Kidney epithelial cell (primary cell): ENCODE measurements at regions not wholly inside any gene's neighbourhood (a gene's known extent, or its start where the extent isn't known, plus 50 kb on each side); places are given as distances from the start of the nearest gene placed in this dataset.

ENCODE experiments used
- DNase-seq: peaks from one replicate; pipeline ENCODE4 v3.0.0-alpha.2; 2010; ENCODE audit warnings: low read depth
- H3K27me3 ChIP-seq: 2 replicates; pipeline ENCODE4 v1.6.0; 2011; ENCODE audit warnings: low read length; ENCODE audit not compliant: control insufficient read depth, insufficient read depth
- H3K36me3 ChIP-seq: 2 replicates; pipeline ENCODE4 v1.5.1; 2011; ENCODE audit warnings: low read length; ENCODE audit not compliant: control insufficient read depth, insufficient read depth
- H3K4me3 ChIP-seq: 2 replicates; pipeline ENCODE4 v1.5.1; 2011; ENCODE audit warnings: low read depth, mild to moderate bottlenecking, control low read depth, low read length
- TF ChIP-seq, protein P1 (sequence below): IDR thresholded peaks from 2 replicates; pipeline ENCODE4 v1.5.1; 2011; ENCODE audit warnings: mild to moderate bottlenecking, moderate library complexity, low read length, control low read depth, inconsistent platforms; ENCODE audit not compliant: insufficient read depth, poor library complexity, severe bottlenecking

DNA sequence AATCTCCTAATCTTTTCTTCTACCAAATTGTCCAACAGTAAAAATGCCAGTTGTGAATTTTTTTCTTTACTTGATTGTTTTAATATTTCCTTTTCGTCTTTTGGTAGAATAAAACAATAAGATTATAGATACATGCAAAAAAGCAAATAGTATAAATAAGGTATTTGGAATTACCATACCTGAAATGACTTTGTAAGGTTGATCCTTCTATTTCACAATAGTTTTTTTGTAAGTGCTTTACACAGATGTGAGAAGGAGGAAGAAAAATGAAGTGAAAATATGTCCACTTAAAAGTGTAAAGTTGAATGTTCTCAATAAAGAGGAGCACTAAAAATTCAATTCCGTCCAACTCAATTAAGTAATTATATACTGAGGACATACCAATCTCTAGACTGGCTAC lies 457.6 kb downstream of the UTRN start:
- Histone ChIP-seq H3K4me3 (no peak overlapping the region), H3K36me3 (no peaks in the 10 kb centered on the region), H3K27me3 (no peaks in the 10 kb centered on the region)
- no peak for DNase-seq
- TF ChIP-seq, protein P1, sequence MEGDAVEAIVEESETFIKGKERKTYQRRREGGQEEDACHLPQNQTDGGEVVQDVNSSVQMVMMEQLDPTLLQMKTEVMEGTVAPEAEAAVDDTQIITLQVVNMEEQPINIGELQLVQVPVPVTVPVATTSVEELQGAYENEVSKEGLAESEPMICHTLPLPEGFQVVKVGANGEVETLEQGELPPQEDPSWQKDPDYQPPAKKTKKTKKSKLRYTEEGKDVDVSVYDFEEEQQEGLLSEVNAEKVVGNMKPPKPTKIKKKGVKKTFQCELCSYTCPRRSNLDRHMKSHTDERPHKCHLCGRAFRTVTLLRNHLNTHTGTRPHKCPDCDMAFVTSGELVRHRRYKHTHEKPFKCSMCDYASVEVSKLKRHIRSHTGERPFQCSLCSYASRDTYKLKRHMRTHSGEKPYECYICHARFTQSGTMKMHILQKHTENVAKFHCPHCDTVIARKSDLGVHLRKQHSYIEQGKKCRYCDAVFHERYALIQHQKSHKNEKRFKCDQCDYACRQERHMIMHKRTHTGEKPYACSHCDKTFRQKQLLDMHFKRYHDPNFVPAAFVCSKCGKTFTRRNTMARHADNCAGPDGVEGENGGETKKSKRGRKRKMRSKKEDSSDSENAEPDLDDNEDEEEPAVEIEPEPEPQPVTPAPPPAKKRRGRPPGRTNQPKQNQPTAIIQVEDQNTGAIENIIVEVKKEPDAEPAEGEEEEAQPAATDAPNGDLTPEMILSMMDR, result no peak

DNA sequence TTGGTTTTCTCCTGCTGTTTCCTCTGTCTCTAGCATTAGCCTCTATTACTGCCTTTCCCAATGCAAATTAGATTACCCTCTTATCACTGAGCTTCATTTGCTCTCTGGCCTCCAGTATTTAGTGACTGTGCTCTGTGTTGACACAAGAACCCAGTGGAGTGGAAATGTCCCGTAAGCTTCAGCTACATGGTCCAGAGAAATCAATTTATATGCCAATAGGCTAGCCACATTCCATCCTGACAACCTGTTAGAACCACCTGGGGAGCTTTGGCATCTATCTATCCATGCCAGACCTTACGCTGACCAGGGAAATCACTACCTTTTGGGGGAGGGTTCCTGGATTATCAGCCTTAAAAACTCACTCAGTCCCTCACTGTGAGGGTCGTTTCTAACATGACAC lies 459.6 kb downstream of the UTRN start:
- TF ChIP-seq, protein P1, result no peak
- no peak overlapping the region for H3K4me3 ChIP-seq
- DNase-seq, result no peak
- H3K27me3 ChIP-seq, result no peaks in the 10 kb centered on the region
- no peaks in the 10 kb centered on the region for H3K36me3 ChIP-seq

DNA sequence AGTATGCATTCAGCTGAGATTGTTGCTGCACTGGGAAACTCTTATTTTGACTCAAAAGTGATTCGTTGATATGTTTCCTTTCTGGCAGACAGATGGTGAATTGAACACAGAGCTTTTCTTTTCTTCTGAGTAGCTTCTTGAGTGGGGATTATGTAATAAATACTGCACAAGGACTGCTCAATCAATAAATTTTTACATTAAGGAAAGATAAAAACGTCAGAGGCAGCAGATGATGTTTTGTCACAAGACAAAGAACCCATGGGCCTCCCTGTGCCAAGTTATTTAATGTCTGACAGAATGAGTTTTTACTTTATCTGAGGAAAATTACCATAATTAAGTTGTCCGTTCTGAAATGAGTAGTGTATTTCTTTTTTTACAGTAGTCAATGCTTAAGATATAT lies 460.3 kb downstream of the UTRN start:
- Histone ChIP-seq H3K4me3 (no peak overlapping the region), H3K36me3 (no peaks in the 10 kb centered on the region), H3K27me3 (no peaks in the 10 kb centered on the region)
- TF ChIP-seq, protein P1, result no peak
- DNase-seq, result no peak

DNA sequence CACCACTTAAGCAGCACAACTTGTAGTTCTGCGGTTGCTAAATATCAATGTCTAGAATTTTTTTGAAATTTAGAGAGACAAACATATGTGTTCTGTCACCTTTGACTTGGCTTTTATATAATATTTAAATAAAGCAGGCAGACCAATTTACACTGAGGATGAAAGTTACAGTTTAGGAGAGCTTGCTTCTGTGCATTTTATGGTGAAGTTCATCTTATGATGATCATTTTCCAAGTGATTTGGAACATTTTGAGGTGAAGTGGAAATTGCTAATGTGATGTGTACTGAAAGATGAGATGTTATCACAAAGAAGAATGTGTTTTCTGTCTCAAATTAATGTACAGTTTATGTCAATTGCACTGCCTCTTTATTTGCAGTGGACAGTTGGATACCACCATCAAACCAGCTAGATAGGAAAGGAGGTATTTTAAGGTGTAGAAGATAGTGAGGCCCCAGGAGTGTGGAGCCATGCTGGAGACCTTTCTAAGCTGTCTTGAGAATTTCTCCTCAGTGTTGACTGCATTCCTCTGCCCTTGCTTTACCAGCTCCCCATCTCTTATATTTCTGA lies 461.9 kb downstream of the UTRN start:
- no peak for DNase-seq
- Histone ChIP-seq H3K27me3 (no peaks in the 10 kb centered on the region), H3K36me3 (no peaks in the 10 kb centered on the region), H3K4me3 (no peak overlapping the region)
- TF ChIP-seq, protein P1, result no peak

DNA sequence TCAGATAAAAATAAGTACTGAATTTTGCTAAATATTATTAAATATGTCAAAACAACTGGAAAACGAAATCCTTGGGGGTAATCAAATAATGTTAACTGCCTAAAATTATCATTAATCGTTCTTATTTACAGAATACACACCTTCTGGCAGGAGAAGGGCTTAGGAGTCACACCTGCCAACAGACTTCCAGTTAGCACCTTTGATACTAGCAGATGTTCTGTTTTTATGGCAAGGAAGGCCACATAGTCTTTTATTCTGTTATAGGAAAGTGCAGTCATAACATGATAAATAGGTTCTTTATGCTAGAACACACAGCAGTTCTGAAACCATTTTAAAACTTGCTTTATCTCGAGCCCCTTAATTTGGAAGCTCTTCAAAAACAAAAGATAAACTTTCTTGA lies 464.1 kb downstream of the UTRN start:
- Histone ChIP-seq H3K36me3 (no peaks in the 10 kb centered on the region), H3K4me3 (no peak overlapping the region), H3K27me3 (no peaks in the 10 kb centered on the region)
- no peak for DNase-seq
- TF ChIP-seq, protein P1, result no peak

DNA sequence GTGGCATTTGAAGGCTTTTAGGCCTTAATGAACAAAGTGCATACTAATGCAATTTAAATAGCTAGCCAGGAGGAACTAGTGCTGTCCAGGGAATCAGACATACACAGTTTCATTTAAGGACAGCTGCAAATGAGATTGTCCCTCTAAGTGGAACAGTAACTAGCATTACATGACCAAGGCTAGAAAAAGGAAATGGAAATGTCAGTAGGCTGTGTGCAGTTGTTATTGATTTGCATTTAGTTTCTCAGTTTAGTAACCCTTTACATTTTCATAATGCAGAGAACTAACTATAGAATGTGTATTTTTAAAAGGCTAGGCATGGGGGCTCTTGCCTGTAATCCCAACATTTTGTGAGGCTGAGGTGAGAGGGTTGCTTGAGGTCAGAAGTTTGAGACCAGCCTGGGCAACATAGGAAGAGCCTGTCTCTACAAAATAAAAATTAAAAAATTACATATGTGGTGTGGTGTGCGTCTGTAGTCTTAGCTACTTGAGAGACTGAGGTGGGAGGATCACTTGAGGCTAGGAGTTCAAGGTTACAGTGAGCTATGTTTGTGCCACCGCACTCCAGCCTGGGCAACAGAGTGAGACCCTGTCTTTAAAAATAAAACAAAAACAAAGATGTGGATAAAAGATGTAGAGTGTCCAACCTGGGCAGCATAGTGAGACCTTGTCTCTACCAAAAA lies 468.0 kb downstream of the UTRN start:
- no peak overlapping the region for H3K4me3 ChIP-seq
- DNase-seq, result no peak
- TF ChIP-seq, protein P1, result no peak
- H3K36me3 ChIP-seq, result no peaks in the 10 kb centered on the region
- no peaks in the 10 kb centered on the region for H3K27me3 ChIP-seq
